A204.1 (cell line): ENCODE measurements at regions not wholly inside any gene's neighbourhood (a gene's known extent, or its start where the extent isn't known, plus 50 kb on each side); places are given as distances from the start of the nearest gene placed in this dataset.

Source experiments
- FAIRE-seq: peaks from 2 replicates; lab custom pipeline; 2012; peaks lifted over from hg19 to GRCh38; lab: Jason Lieb, UNC

- FAIRE-seq = no peak
Measured at GRCh38 chr3:76815561-76815960, 224.3 kb upstream of the ROBO2 start.

- no peak for FAIRE-seq
Measured at GRCh38 chr3:76820481-76820880, 219.4 kb upstream of the ROBO2 start.

- no peak for FAIRE-seq
Measured at GRCh38 chr3:76824658-76825240, 215.2 kb upstream of the ROBO2 start.

- FAIRE-seq = no peak
Measured at GRCh38 chr3:76826861-76827260, 213.0 kb upstream of the ROBO2 start.

GRCh38 chr3:76827701-76828226 lies 212.1 kb upstream of the ROBO2 start:
- FAIRE-seq = no peak

DNA sequence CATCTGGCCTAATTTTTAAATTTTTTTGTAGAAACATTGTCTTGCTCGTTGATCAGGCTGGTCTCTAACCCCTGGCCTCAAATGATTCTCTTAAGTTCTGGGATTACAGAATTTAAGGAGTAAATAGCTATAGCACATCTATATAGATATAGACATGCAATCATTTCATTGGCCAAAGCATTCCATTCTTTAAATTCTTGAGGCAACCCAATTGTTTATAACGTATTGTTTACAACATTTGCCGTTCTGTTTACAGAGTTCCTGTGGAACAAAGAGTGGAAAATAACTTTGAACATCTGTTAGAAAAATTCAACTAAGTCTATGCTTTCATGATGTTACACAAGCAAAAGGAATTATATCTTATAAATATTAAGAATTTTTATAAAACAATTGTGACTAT lies 205.2 kb upstream of the ROBO2 start:
- FAIRE-seq = no peak

- FAIRE-seq = no peak
Measured at GRCh38 chr3:76841747-76842146, 198.2 kb upstream of the ROBO2 start.

- FAIRE-seq = no peak
Measured at GRCh38 chr3:76842216-76842615, 197.7 kb upstream of the ROBO2 start.

DNA sequence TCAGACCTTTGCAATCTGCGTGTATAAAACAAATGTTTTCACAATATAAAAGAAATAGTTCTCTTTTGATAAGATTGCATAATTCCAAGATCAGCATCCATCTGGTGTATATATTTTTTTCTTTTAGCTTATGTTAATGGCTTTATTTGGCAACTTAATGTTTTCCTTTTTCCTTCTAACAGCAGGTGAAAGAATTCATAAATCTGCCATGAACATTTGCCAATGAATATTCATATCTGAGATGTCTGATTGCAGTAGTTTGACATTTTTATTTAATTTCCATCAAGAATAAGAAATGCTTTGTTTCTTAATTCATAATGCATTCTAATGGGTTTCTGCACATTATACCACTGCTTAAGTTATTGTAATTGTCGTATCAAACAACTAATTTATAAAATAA lies 184.4 kb upstream of the ROBO2 start:
- FAIRE-seq = no peak

- FAIRE-seq = no peak
Measured at GRCh38 chr3:76859596-76859995, 180.3 kb upstream of the ROBO2 start.

GRCh38 chr3:76864355-76864754 lies 175.5 kb upstream of the ROBO2 start:
- FAIRE-seq = no peak

- no peak for FAIRE-seq
Measured at GRCh38 chr3:76866729-76867408, 173.0 kb upstream of the ROBO2 start.

- no peak for FAIRE-seq
Measured at GRCh38 chr3:76869726-76870384, 170.0 kb upstream of the ROBO2 start.

DNA sequence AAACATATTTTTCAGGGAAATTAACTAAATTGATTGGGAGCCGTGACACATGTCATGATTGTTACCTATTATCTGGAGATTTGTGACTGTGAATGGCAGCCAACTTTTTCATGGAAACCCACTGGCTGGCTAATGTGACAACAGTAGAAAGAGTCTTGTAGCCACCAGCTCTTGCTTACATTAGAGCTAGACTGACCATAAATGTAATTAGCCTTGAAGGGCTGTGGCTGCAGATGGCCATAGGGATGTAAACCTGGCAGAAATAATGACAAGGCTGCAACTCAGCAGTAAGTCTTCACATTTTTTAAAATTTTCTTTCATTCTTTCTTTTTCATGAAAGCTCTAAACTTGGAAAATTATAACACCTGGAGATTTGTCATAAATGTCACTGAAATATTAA lies 168.2 kb upstream of the ROBO2 start:
- FAIRE-seq = no peak

DNA sequence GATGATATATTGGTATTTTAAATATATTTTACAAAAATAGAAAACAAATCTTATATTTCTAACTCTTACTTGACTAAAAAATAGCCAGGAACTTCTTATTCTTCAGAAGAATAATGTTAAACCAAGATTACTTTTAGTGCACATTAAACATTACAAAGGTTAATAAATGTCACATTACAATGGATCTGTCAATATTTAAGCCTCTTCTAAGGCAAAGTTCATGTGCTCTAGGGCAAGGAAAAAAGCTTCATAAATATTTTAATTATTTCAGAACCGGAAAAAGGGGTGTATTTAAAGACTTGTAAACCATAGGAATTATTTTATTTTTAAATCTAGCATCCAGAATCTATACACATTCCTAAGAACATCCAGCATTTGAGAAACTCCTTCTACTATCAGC lies 166.9 kb upstream of the ROBO2 start:
- no peak for FAIRE-seq

- FAIRE-seq = no peak
Measured at GRCh38 chr3:76873532-76874242, 166.2 kb upstream of the ROBO2 start.

DNA sequence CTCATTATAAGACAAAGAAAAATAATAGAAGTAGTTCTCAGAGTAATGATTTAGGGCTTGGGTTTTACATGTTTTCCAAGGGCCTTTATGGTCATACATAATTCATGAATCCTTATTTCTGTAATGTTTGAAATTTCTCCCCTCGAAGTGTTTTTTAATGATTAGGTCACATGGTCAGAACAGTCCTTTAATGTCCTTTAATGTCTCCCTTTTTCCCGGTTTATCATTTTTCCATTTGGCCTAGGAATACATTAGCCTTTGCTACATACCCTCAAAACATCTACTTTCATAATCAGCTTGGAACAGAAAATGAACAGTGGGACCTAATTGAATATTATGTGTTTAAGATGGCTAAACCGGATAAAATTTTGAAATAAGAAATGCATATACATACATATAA lies 159.9 kb upstream of the ROBO2 start:
- FAIRE-seq = no peak

DNA sequence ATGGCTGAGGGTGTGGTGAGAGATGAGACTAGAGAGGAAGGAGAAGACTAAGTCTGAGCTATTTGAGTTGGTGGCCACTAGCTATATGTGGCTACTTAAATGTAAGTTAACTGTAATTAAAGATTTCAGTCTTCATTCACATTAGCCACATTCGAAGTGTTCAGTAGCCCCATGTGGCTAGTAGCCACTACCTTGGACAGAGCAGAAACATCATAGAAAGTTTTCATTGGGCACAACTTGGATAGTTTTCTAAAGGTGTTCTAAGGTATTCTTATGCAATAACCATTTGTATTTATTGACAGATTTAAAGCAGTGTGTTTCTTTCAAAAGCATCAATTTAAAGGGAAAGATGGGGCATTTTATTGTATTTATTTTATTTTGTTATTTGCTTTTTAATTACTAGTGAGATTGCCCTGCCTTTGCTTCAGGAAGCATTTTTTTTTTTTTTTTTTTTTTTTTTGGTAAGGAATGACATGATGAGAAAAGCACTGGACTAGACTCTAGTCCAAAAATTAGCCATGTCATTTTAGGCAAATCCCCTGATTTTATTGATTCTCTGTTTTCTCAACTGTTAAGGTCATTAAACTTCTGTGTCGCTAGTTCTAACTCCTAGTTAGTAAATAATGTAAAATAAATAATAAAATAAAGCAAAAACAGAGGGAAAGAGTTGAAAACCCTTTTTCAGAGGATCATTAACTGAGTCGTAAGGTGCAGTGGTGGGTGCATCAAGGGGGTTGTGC lies 153.0 kb upstream of the ROBO2 start:
- FAIRE-seq = no peak

DNA sequence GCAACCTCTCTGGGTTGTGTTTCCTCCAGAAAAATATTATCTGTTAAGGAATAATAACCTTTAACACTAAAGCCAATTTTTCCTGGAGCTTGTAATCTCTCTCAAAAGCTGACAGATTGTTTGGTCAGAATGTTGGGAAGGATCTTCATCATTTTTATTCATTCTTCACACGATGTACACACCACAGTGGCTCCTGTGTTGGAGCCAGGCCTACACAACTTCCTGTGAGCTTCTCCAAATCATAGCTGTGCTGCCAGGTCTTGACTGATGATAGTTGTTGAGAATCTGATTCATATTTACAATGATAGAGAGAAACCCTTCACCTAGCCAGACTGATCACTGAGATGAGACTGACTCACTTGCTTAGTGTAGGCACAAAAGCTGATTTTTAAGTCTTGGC lies 151.0 kb upstream of the ROBO2 start:
- FAIRE-seq = no peak

GRCh38 chr3:76889911-76890310 lies 150.0 kb upstream of the ROBO2 start:
- no peak for FAIRE-seq

GRCh38 chr3:76897076-76897475 lies 142.8 kb upstream of the ROBO2 start:
- FAIRE-seq = no peak

DNA sequence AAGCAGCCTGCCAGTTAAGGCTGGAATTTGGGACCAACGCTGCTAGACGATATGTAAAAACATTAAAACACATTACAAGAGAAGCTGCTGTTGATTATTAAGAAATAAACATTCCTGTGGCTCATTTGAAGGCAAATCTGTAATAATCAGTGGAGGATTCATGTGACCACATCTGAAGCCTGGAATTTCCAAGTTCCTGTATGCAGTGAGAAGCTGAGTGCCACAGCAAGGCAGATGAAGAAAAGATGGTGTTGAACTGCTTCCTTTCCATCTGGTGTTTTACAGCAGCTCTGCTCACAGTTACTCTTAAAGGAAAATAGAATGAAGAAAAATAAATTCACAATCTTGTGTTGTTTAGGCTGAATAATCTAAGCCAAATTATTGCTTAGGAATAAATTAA lies 139.3 kb upstream of the ROBO2 start:
- FAIRE-seq = no peak
